ENCODE measurements at regions not wholly inside any gene's neighbourhood (a gene's known extent, or its start where the extent isn't known, plus 50 kb on each side); places are given as distances from the start of the nearest gene placed in this dataset.

- no peaks in the 10 kb centered on the region for H3K4me1 ChIP-seq (ENCODE audit: control insufficient read depth, insufficient read depth, low read length, poor library complexity, severe bottlenecking)
- no peak for DNase-seq
- no peaks in the 10 kb centered on the region for H3K27me3 ChIP-seq (replicated peaks; ENCODE audit: control insufficient read depth, insufficient read depth, low read length, poor library complexity, severe bottlenecking)
- no peaks in the 10 kb centered on the region for H3K9me3 ChIP-seq (ENCODE audit: control insufficient read depth, low read length)
- H3K4me3 ChIP-seq (ENCODE audit: insufficient read depth, low read depth, low read length, poor library complexity, severe bottlenecking), result no peak overlapping the region
- no peaks in the 10 kb centered on the region for H3K36me3 ChIP-seq (ENCODE audit: control insufficient read depth, insufficient read depth, low read length)
- H3K27ac ChIP-seq (ENCODE audit: insufficient read depth, low read length, poor library complexity, severe bottlenecking), result no peak overlapping the region
Observed at GRCh38 chr2:173544641-173545363, 190.1 kb downstream of the CDCA7 start.

GRCh38 chr2:173545364-173545763 is 190.7 kb downstream of the CDCA7 start:
- no peaks in the 10 kb centered on the region for H3K9me3 ChIP-seq (ENCODE audit: control insufficient read depth, low read length)

GRCh38 chr2:173547499-173547898 is 192.8 kb downstream of the CDCA7 start:
- Histone ChIP-seq H3K4me3 (ENCODE audit: insufficient read depth, low read depth, low read length, poor library complexity, severe bottlenecking) (no peak overlapping the region), H3K4me1 (ENCODE audit: control insufficient read depth, insufficient read depth, low read length, poor library complexity, severe bottlenecking) (no peaks in the 10 kb centered on the region), H3K36me3 (ENCODE audit: control insufficient read depth, insufficient read depth, low read length) (no peaks in the 10 kb centered on the region), H3K27ac (ENCODE audit: insufficient read depth, low read length, poor library complexity, severe bottlenecking) (no peak overlapping the region), H3K27me3 (replicated peaks; ENCODE audit: control insufficient read depth, insufficient read depth, low read length, poor library complexity, severe bottlenecking) (no peaks in the 10 kb centered on the region), H3K9me3 (ENCODE audit: control insufficient read depth, low read length) (no peaks in the 10 kb centered on the region)
- no peak for DNase-seq

More at GRCh38 chr2:173545364-173545763, 190.7 kb downstream of the CDCA7 start:
- DNase-seq, result no peak
- Histone ChIP-seq H3K4me3 (ENCODE audit: insufficient read depth, low read depth, low read length, poor library complexity, severe bottlenecking) (no peak overlapping the region), H3K4me1 (ENCODE audit: control insufficient read depth, insufficient read depth, low read length, poor library complexity, severe bottlenecking) (no peaks in the 10 kb centered on the region), H3K27me3 (replicated peaks; ENCODE audit: control insufficient read depth, insufficient read depth, low read length, poor library complexity, severe bottlenecking) (no peaks in the 10 kb centered on the region), H3K27ac (ENCODE audit: insufficient read depth, low read length, poor library complexity, severe bottlenecking) (no peak overlapping the region), H3K36me3 (ENCODE audit: control insufficient read depth, insufficient read depth, low read length) (no peaks in the 10 kb centered on the region)

- Histone ChIP-seq H3K4me3 (ENCODE audit: insufficient read depth, low read depth, low read length, poor library complexity, severe bottlenecking) (no peak overlapping the region), H3K27me3 (replicated peaks; ENCODE audit: control insufficient read depth, insufficient read depth, low read length, poor library complexity, severe bottlenecking) (no peaks in the 10 kb centered on the region), H3K4me1 (ENCODE audit: control insufficient read depth, insufficient read depth, low read length, poor library complexity, severe bottlenecking) (no peaks in the 10 kb centered on the region), H3K27ac (ENCODE audit: insufficient read depth, low read length, poor library complexity, severe bottlenecking) (no peak overlapping the region), H3K36me3 (ENCODE audit: control insufficient read depth, insufficient read depth, low read length) (no peaks in the 10 kb centered on the region), H3K9me3 (ENCODE audit: control insufficient read depth, low read length) (no peaks in the 10 kb centered on the region)
- DNase-seq, result no peak
Observed at GRCh38 chr2:173550143-173550542, 195.5 kb downstream of the CDCA7 start.

GRCh38 chr2:173552531-173552930 is 197.9 kb downstream of the CDCA7 start:
- no peak overlapping the region for H3K27ac ChIP-seq (ENCODE audit: insufficient read depth, low read length, poor library complexity, severe bottlenecking)
- H3K4me3 ChIP-seq (ENCODE audit: insufficient read depth, low read depth, low read length, poor library complexity, severe bottlenecking), result no peak overlapping the region
- no peaks in the 10 kb centered on the region for H3K4me1 ChIP-seq (ENCODE audit: control insufficient read depth, insufficient read depth, low read length, poor library complexity, severe bottlenecking)
- no peaks in the 10 kb centered on the region for H3K9me3 ChIP-seq (ENCODE audit: control insufficient read depth, low read length)
- no peak for DNase-seq
- no peaks in the 10 kb centered on the region for H3K27me3 ChIP-seq (replicated peaks; ENCODE audit: control insufficient read depth, insufficient read depth, low read length, poor library complexity, severe bottlenecking)
- no peaks in the 10 kb centered on the region for H3K36me3 ChIP-seq (ENCODE audit: control insufficient read depth, insufficient read depth, low read length)

- Histone ChIP-seq H3K4me1 (ENCODE audit: control insufficient read depth, insufficient read depth, low read length, poor library complexity, severe bottlenecking) (no peaks in the 10 kb centered on the region), H3K4me3 (ENCODE audit: insufficient read depth, low read depth, low read length, poor library complexity, severe bottlenecking) (no peak overlapping the region), H3K27ac (ENCODE audit: insufficient read depth, low read length, poor library complexity, severe bottlenecking) (no peak overlapping the region), H3K9me3 (ENCODE audit: control insufficient read depth, low read length) (no peaks in the 10 kb centered on the region), H3K36me3 (ENCODE audit: control insufficient read depth, insufficient read depth, low read length) (no peaks in the 10 kb centered on the region), H3K27me3 (replicated peaks; ENCODE audit: control insufficient read depth, insufficient read depth, low read length, poor library complexity, severe bottlenecking) (no peaks in the 10 kb centered on the region)
- DNase-seq, result no peak
Observed at GRCh38 chr2:173553593-173553992, 198.9 kb downstream of the CDCA7 start.

GRCh38 chr2:173555833-173556232 is 201.2 kb downstream of the CDCA7 start:
- DNase-seq, result no peak
- no peaks in the 10 kb centered on the region for H3K36me3 ChIP-seq (ENCODE audit: control insufficient read depth, insufficient read depth, low read length)

GRCh38 chr2:173556816-173557215 is 202.1 kb downstream of the CDCA7 start:
- no peaks in the 10 kb centered on the region for H3K27me3 ChIP-seq (replicated peaks; ENCODE audit: control insufficient read depth, insufficient read depth, low read length, poor library complexity, severe bottlenecking)
- no peak for DNase-seq
- H3K36me3 ChIP-seq (ENCODE audit: control insufficient read depth, insufficient read depth, low read length), result no peaks in the 10 kb centered on the region

More at GRCh38 chr2:173555833-173556232, 201.2 kb downstream of the CDCA7 start:
- no peaks in the 10 kb centered on the region for H3K4me1 ChIP-seq (ENCODE audit: control insufficient read depth, insufficient read depth, low read length, poor library complexity, severe bottlenecking)
- no peaks in the 10 kb centered on the region for H3K27me3 ChIP-seq (replicated peaks; ENCODE audit: control insufficient read depth, insufficient read depth, low read length, poor library complexity, severe bottlenecking)
- no peak overlapping the region for H3K4me3 ChIP-seq (ENCODE audit: insufficient read depth, low read depth, low read length, poor library complexity, severe bottlenecking)
- no peak overlapping the region for H3K27ac ChIP-seq (ENCODE audit: insufficient read depth, low read length, poor library complexity, severe bottlenecking)
- H3K9me3 ChIP-seq (ENCODE audit: control insufficient read depth, low read length), result no peaks in the 10 kb centered on the region

GRCh38 chr2:173557497-173557896 is 202.8 kb downstream of the CDCA7 start:
- DNase-seq, result no peak
- Histone ChIP-seq H3K27me3 (replicated peaks; ENCODE audit: control insufficient read depth, insufficient read depth, low read length, poor library complexity, severe bottlenecking) (no peaks in the 10 kb centered on the region), H3K36me3 (ENCODE audit: control insufficient read depth, insufficient read depth, low read length) (no peaks in the 10 kb centered on the region), H3K4me1 (ENCODE audit: control insufficient read depth, insufficient read depth, low read length, poor library complexity, severe bottlenecking) (no peaks in the 10 kb centered on the region), H3K4me3 (ENCODE audit: insufficient read depth, low read depth, low read length, poor library complexity, severe bottlenecking) (no peak overlapping the region), H3K9me3 (ENCODE audit: control insufficient read depth, low read length) (no peaks in the 10 kb centered on the region), H3K27ac (ENCODE audit: insufficient read depth, low read length, poor library complexity, severe bottlenecking) (no peak overlapping the region)

More at GRCh38 chr2:173556816-173557215, 202.1 kb downstream of the CDCA7 start:
- no peak overlapping the region for H3K27ac ChIP-seq (ENCODE audit: insufficient read depth, low read length, poor library complexity, severe bottlenecking)
- H3K4me3 ChIP-seq (ENCODE audit: insufficient read depth, low read depth, low read length, poor library complexity, severe bottlenecking), result no peak overlapping the region
- no peaks in the 10 kb centered on the region for H3K4me1 ChIP-seq (ENCODE audit: control insufficient read depth, insufficient read depth, low read length, poor library complexity, severe bottlenecking)
- H3K9me3 ChIP-seq (ENCODE audit: control insufficient read depth, low read length), result no peaks in the 10 kb centered on the region

GRCh38 chr2:173567493-173567892 is 212.8 kb downstream of the CDCA7 start:
- H3K4me3 ChIP-seq (ENCODE audit: insufficient read depth, low read depth, low read length, poor library complexity, severe bottlenecking), result no peak overlapping the region
- H3K9me3 ChIP-seq (ENCODE audit: control insufficient read depth, low read length), result no peaks in the 10 kb centered on the region
- H3K36me3 ChIP-seq (ENCODE audit: control insufficient read depth, insufficient read depth, low read length), result no peaks in the 10 kb centered on the region
- H3K27me3 ChIP-seq (replicated peaks; ENCODE audit: control insufficient read depth, insufficient read depth, low read length, poor library complexity, severe bottlenecking), result no peaks in the 10 kb centered on the region
- no peaks in the 10 kb centered on the region for H3K4me1 ChIP-seq (ENCODE audit: control insufficient read depth, insufficient read depth, low read length, poor library complexity, severe bottlenecking)
- no peak for DNase-seq
- no peak overlapping the region for H3K27ac ChIP-seq (ENCODE audit: insufficient read depth, low read length, poor library complexity, severe bottlenecking)
